ENCODE measurements at regions not wholly inside any gene's neighbourhood (a gene's known extent, or its start where the extent isn't known, plus 50 kb on each side); places are given as distances from the start of the nearest gene placed in this dataset.
A peak's percentile ranks its signal among the peaks of the same experiment; 100 is the strongest.

- DNase-seq (ENCODE audit: low read depth in 3 of 3, low spot score in 2 of 3), result no peak
These were observed 153.2 kb downstream of the KLF6 start for GRCh38 chr10:3631701-3632330.

GRCh38 chr10:3631291-3631690 lies 153.7 kb downstream of the KLF6 start:
- DNase-seq (ENCODE audit: low read depth in 3 of 3, low spot score in 2 of 3), result no peak

GRCh38 chr10:3625959-3626751 lies 158.9 kb downstream of the KLF6 start:
- no peak for DNase-seq (ENCODE audit: low read depth in 3 of 3, low spot score in 2 of 3)

- DNase-seq (ENCODE audit: low read depth in 3 of 3, low spot score in 2 of 3), result no peak
These were observed 160.6 kb downstream of the KLF6 start for GRCh38 chr10:3624367-3624766.

GRCh38 chr10:3623746-3624145 lies 161.3 kb downstream of the KLF6 start:
- no peak for DNase-seq (ENCODE audit: low read depth in 3 of 3, low spot score in 2 of 3)

GRCh38 chr10:3622845-3623621 lies 162.0 kb downstream of the KLF6 start:
- no peak for DNase-seq (ENCODE audit: low read depth in 3 of 3, low spot score in 2 of 3)

- DNase-seq (ENCODE audit: low read depth in 3 of 3, low spot score in 2 of 3), result no peak
These were observed 162.6 kb downstream of the KLF6 start for GRCh38 chr10:3622427-3622826.

GRCh38 chr10:3620818-3621217 lies 164.2 kb downstream of the KLF6 start:
- DNase-seq (ENCODE audit: low read depth in 3 of 3, low spot score in 2 of 3), result no peak

- no peak for DNase-seq (ENCODE audit: low read depth in 3 of 3, low spot score in 2 of 3)
These were observed 165.8 kb downstream of the KLF6 start for GRCh38 chr10:3619241-3619640.

GRCh38 chr10:3616880-3617279 lies 168.1 kb downstream of the KLF6 start:
- no peak for DNase-seq (ENCODE audit: low read depth in 3 of 3, low spot score in 2 of 3)

GRCh38 chr10:3613318-3613717 lies 171.7 kb downstream of the KLF6 start:
- DNase-seq (ENCODE audit: low read depth in 3 of 3, low spot score in 2 of 3), result no peak

GRCh38 chr10:3612183-3613001 lies 172.6 kb downstream of the KLF6 start:
- DNase-seq (ENCODE audit: low read depth in 3 of 3, low spot score in 2 of 3), result no peak

- no peak for DNase-seq (ENCODE audit: low read depth in 3 of 3, low spot score in 2 of 3)
These were observed 178.7 kb downstream of the KLF6 start for GRCh38 chr10:3606309-3606708.

- no peak for DNase-seq (ENCODE audit: low read depth in 3 of 3, low spot score in 2 of 3)
These were observed 179.1 kb downstream of the KLF6 start for GRCh38 chr10:3605882-3606281.

- no peak for DNase-seq (ENCODE audit: low read depth in 3 of 3, low spot score in 2 of 3)
These were observed 189.3 kb downstream of the KLF6 start for GRCh38 chr10:3595736-3596135.

GRCh38 chr10:3593611-3594010 lies 191.4 kb downstream of the KLF6 start:
- no peak for DNase-seq (ENCODE audit: low read depth in 3 of 3, low spot score in 2 of 3)

- no peak for DNase-seq (ENCODE audit: low read depth in 3 of 3, low spot score in 2 of 3)
These were observed 192.6 kb downstream of the KLF6 start for GRCh38 chr10:3592424-3592823.

GRCh38 chr10:3588816-3589215 lies 196.2 kb downstream of the KLF6 start:
- DNase-seq (ENCODE audit: low read depth in 3 of 3, low spot score in 2 of 3), result no peak

- no peak for DNase-seq (ENCODE audit: low read depth in 3 of 3, low spot score in 2 of 3)
These were observed 196.7 kb downstream of the KLF6 start for GRCh38 chr10:3588346-3588745.

- peak in 1 of 3 donors; percentile 8 for DNase-seq (ENCODE audit: low read depth in 3 of 3, low spot score in 2 of 3)
These were observed 199.9 kb downstream of the KLF6 start for GRCh38 chr10:3584926-3585784.

All from right renal cortex interstitium (tissue), 3 donors.